ENCODE measurements at regions not wholly inside any gene's neighbourhood (a gene's known extent, or its start where the extent isn't known, plus 50 kb on each side); places are given as distances from the start of the nearest gene placed in this dataset.

DNA sequence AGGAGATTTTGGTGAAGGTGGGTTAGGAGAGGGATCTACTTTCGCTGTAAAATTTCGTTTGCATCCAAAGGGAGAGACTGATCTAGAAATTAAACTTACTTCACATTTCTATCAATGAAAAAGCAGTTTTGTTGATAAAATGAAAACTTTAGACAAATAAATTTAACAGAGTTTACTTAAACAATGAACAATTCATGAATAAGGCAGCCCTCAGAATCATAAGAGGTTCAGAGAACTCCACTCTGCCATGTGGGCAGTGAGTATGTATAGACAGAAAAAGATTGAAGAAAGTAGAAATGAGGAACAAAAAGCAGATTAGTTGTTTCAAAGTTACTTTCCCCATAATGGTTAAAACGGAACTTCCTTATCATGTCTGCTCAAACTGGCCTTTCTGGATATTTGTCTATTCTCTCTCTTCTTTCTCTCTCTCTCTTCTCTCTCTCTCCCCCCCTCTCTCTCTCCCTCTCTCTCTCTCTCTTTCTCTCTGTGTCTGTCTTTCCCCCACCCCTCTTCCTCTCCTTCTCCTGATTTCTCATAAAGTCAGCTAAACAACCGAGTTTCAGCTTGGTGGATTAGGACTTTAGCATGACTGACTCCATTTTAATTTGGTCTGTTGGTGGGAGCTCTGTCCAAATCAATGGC, 248.9 kb downstream of the TJP1 start:
- no peak for DNase-seq
- intact Hi-C loops (cut with micrococcal nuclease; ENCODE audit: unreplicated experiment): no loop called here
- BruUV-seq (replicated peaks): no TSS peak
- TF ChIP-seq, protein P1, sequence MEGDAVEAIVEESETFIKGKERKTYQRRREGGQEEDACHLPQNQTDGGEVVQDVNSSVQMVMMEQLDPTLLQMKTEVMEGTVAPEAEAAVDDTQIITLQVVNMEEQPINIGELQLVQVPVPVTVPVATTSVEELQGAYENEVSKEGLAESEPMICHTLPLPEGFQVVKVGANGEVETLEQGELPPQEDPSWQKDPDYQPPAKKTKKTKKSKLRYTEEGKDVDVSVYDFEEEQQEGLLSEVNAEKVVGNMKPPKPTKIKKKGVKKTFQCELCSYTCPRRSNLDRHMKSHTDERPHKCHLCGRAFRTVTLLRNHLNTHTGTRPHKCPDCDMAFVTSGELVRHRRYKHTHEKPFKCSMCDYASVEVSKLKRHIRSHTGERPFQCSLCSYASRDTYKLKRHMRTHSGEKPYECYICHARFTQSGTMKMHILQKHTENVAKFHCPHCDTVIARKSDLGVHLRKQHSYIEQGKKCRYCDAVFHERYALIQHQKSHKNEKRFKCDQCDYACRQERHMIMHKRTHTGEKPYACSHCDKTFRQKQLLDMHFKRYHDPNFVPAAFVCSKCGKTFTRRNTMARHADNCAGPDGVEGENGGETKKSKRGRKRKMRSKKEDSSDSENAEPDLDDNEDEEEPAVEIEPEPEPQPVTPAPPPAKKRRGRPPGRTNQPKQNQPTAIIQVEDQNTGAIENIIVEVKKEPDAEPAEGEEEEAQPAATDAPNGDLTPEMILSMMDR (IDR thresholded peaks at IDR 0.05; ENCODE audit: unreplicated experiment): no peak
- H3K4me3 Mint-ChIP-seq (ENCODE audit: low read depth, unreplicated experiment): no peak overlapping the region
- H3K4me1 Mint-ChIP-seq (ENCODE audit: low read depth, unreplicated experiment): no peaks in the 10 kb centered on the region
- CTCF ChIA-PET: no interaction called here
- H3K27ac Mint-ChIP-seq (ENCODE audit: unreplicated experiment): no peak overlapping the region
- no peaks in the 10 kb centered on the region for H3K36me3 Mint-ChIP-seq (ENCODE audit: insufficient read depth, unreplicated experiment)
- no peaks in the 10 kb centered on the region for H3K9me3 Mint-ChIP-seq (ENCODE audit: low read depth, unreplicated experiment)
- peaks cover 34% of the 10 kb centered on the region for H3K27me3 Mint-ChIP-seq (ENCODE audit: unreplicated experiment)

DNA sequence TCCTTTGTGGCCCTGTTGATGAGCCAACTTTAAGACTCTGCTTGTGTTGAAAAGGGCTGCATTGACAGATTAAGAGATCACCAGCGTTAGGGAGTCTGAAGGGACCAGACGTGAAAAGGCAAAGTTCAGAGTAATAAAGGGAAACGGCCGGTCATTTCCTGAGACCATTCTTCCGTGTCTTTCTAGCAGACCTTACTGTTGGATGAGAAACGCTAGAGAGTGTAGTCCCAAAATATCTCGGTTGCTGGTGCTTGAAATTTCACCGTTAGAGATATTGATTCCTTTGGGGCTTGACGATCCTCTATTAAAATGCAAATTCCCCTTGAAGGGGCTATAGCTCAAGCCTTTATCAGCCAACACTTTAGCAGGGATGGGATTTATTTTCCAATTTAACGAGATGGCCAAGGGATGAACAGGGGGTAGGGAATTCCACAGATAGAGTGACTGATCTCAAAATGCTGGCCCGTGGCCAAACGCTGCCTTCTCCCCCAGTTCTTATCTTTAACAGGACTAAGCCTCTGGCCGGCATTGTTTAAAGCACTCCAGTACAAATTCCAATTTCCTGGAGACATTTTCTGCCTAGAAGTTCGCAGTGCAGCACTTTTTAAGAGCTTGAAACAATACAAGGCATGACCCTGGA, 250.4 kb downstream of the TJP1 start:
- intact Hi-C loops (cut with micrococcal nuclease; ENCODE audit: unreplicated experiment): no loop called here
- Mint-ChIP-seq H3K4me1 (ENCODE audit: low read depth, unreplicated experiment) (no peaks in the 10 kb centered on the region), H3K27ac (ENCODE audit: unreplicated experiment) (no peak overlapping the region), H3K9me3 (ENCODE audit: low read depth, unreplicated experiment) (no peaks in the 10 kb centered on the region), H3K27me3 (ENCODE audit: unreplicated experiment) (peaks cover 40% of the 10 kb centered on the region), H3K36me3 (ENCODE audit: insufficient read depth, unreplicated experiment) (no peaks in the 10 kb centered on the region), H3K4me3 (ENCODE audit: low read depth, unreplicated experiment) (no peak overlapping the region)
- BruUV-seq (replicated peaks): no TSS peak
- TF ChIP-seq, protein P1 (IDR thresholded peaks at IDR 0.05; ENCODE audit: unreplicated experiment): no peak
- CTCF ChIA-PET: no interaction called here
- no peak for DNase-seq

DNA sequence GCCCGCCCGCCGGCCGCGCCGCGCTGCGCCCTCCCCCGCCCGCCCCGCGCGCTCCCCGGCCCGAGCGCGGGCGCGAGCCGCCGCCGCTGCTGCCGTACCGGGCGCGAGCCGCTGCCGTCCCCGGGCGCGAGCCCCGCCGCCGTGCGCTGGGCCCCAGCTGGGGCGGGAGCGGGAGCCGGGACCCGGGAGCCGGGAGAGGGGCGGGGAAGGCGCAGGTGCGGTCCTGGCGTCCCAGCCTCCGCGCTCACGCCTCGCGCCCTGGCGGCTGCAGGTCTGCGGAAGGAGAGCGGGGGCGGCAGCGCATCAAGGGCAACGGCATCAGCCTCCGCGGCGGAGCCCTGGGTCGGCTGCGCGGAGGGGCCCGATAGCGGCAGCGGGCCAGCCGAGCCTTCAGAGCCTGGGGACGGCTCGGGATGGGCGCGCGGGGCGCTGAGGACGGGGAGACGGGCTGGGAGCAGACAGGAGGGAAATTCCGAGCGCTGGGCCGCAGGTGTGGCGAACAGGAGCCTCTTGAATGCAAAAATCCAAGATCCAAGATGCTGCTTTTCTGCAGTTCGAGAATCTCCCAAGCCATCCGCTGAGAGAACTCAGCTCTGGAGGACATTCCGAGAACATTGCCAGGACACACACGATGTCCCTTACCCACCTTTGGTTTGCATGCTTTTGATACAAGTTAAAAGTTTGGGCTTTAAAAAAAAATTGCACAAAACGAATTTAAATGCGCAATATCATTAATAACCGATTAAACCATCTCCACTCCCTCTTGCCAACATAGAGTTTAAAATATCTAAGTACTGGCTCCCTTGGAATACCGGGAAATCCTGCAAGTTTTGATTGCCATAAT, 251.1 kb downstream of the TJP1 start:
- Mint-ChIP-seq H3K27ac (ENCODE audit: unreplicated experiment) (no peak overlapping the region), H3K27me3 (ENCODE audit: unreplicated experiment) (peaks cover 43% of the 10 kb centered on the region), H3K9me3 (ENCODE audit: low read depth, unreplicated experiment) (no peaks in the 10 kb centered on the region), H3K4me1 (ENCODE audit: low read depth, unreplicated experiment) (no peaks in the 10 kb centered on the region), H3K36me3 (ENCODE audit: insufficient read depth, unreplicated experiment) (no peaks in the 10 kb centered on the region), H3K4me3 (ENCODE audit: low read depth, unreplicated experiment) (no peak overlapping the region)
- DNase-seq: peak; percentile 0
- CTCF ChIA-PET: no interaction called here
- TF ChIP-seq, protein P1 (IDR thresholded peaks at IDR 0.05; ENCODE audit: unreplicated experiment): no peak
- no TSS peak for BruUV-seq (replicated peaks)
- intact Hi-C loops (cut with micrococcal nuclease; ENCODE audit: unreplicated experiment): no loop called here

DNA sequence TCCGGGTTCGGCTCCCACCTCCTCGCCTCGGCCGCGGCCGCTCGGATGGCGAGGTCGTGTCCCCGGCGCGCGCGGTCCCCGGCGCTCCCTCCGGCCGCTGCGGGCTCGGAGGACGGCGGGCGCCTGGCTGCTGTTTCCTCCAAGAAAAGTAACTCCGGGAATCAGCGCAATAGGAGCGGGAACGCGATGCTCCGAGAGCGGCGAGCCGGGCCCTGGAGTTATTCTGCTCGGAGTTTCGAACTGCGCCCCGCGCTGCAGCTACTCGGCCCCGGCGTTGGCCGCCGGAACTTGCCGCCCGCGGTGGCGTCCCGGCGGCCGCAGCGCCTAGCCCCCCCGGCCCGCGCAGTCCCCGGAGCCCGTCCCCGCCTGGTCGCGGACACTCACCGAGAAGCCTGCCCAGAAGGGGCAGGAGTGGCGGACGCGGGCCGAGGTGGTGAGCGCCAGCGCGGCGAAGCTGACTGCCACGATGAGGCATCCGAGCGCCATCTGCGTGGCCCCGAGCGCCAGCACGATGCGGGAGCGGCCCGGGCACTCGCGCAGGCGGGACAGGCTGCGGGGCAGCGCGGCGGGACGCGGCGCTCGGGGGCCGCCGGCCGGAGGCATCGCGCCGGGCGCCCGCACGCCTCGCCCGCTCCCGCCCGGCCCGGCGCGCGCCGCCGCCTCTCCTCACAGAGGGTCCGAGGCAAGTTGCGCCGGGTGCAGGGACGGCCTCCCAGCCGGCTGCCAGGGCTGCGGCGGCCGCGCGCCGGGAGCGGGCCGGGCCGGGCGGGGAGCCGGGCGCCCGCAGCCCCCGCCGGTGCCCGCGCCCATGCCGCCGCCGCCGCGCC, 251.9 kb downstream of the TJP1 start:
- H3K36me3 Mint-ChIP-seq (ENCODE audit: insufficient read depth, unreplicated experiment): no peaks in the 10 kb centered on the region
- peaks cover 43% of the 10 kb centered on the region for H3K27me3 Mint-ChIP-seq (ENCODE audit: unreplicated experiment)
- peak; percentile 1 for DNase-seq
- H3K4me3 Mint-ChIP-seq (ENCODE audit: low read depth, unreplicated experiment): no peak overlapping the region
- no peaks in the 10 kb centered on the region for H3K4me1 Mint-ChIP-seq (ENCODE audit: low read depth, unreplicated experiment)
- intact Hi-C loops (cut with micrococcal nuclease; ENCODE audit: unreplicated experiment): no loop called here
- no peaks in the 10 kb centered on the region for H3K9me3 Mint-ChIP-seq (ENCODE audit: low read depth, unreplicated experiment)
- no TSS peak for BruUV-seq (replicated peaks)
- no peak overlapping the region for H3K27ac Mint-ChIP-seq (ENCODE audit: unreplicated experiment)
- TF ChIP-seq, protein P1 (IDR thresholded peaks at IDR 0.05; ENCODE audit: unreplicated experiment): no peak
- CTCF ChIA-PET: no interaction called here

All from Calu3 (cell line).